HepG2 (cell line): ENCODE measurements at regions not wholly inside any gene's neighbourhood (a gene's known extent, or its start where the extent isn't known, plus 50 kb on each side); places are given as distances from the start of the nearest gene placed in this dataset.

Source experiments
- CENPBD1 ChIP-seq: sonication (generic); formaldehyde crosslinking; IDR thresholded peaks from 2 replicates; pipeline ENCODE4 v1.8.0; 2022; ENCODE audit warnings: missing genetic modification reagents, low read depth, mild to moderate bottlenecking, borderline replicate concordance
- KDM5A ChIP-seq: fragments of 200-600 bp; sonication (generic); IDR thresholded peaks from 2 replicates; pipeline ENCODE4 v1.7.0; 2018; ENCODE audit warnings: antibody characterized with exemption, mild to moderate bottlenecking, low read length, borderline replicate concordance
- UBTF ChIP-seq: sonication (generic); formaldehyde crosslinking; IDR thresholded peaks from 2 replicates; pipeline ENCODE4 v1.4.0; 2020; ENCODE audit warnings: mild to moderate bottlenecking, missing genetic modification reagents

- TF ChIP-seq UBTF (CRISPR knock-in tag) (no peak), CENPBD1 (no peak), KDM5A (no peak)
Measured at GRCh38 chr5:54722846-54723433, 205.4 kb downstream of the SNX18 start.
